Sciatic nerve (tissue), 2 donors: ENCODE measurements at regions not wholly inside any gene's neighbourhood (a gene's known extent, or its start where the extent isn't known, plus 50 kb on each side); places are given as distances from the start of the nearest gene placed in this dataset.

Source experiments
- ATAC-seq: fragments of 200-7000 bp; cut with Tn5 transposase; one replicate; pipeline ENCODE4 v1.9.1; 2020; ENCODE audit warnings: mild to moderate bottlenecking, moderate library complexity
- DNase-seq: peaks from one replicate; pipeline ENCODE4 v3.0.0-alpha.2; 2020; ENCODE audit warnings: low spot score
- intact Hi-C: fragments of 100-400 bp; cut with DNase I; formaldehyde crosslinking; loops from one replicate; pipeline ENCODE4 v1.14.2; 2022
- donor health status: DM: no; HTN: no; CAD: no.
- donor health status: DM: no; HTN: no; CAD: no.

DNA sequence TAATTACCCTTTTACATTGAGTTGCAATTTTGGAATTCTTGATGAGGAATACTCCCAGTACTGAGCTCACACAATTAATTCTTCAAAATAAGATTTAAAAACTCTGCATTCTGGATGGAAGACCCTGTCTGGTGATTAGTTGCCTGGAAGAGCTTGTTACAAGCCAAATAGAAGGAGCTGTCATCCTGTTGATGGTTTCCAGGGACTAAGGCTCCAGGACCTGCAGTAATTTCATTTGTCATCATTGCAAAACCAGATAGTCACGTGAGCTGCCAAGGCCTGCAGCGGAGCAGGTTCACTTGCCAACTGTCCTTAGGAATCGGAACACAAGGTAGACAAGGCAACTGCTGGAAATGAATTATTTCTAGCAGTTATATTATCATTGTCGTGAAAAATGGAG lies 597.7 kb downstream of the CCDC171 start:
- DNase-seq (no peak), ATAC-seq (no peak)
- intact Hi-C loops = no loop called here

DNA sequence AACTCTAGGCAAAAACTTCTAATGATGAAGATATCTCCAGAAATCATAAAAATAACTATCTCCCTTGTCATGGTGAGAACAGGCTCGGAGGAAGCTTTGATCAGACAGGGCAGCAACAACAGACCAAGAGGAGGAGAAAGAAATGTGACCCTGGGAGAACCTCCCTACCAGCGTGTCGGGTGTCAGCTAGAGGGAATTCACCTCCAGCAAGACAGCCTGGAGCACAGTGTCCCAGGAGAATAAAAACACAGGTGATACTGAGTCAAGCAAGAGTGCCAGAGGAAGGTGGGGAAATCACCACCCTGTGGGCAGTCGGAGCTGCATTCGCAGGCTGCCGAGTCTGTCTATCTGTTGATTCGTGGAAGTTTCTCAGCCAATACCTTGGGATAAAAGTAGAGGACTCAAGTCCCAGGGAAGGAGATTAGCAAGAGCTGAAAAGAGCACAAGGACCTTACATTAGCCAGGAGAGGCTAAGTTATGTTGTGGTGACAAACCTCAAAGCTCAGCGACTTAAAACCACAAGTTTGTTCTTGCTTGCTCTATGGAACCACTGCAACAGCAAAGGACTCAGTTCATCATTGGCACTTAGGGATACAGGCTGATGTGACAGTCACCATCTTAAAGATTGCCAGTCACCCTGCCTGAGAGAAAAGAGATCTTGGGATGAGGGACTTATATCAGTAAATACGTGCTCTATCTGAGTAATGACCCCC lies 598.3 kb downstream of the CCDC171 start:
- DNase-seq (no peak), ATAC-seq (no peak)
- intact Hi-C loops = no loop called here

DNA sequence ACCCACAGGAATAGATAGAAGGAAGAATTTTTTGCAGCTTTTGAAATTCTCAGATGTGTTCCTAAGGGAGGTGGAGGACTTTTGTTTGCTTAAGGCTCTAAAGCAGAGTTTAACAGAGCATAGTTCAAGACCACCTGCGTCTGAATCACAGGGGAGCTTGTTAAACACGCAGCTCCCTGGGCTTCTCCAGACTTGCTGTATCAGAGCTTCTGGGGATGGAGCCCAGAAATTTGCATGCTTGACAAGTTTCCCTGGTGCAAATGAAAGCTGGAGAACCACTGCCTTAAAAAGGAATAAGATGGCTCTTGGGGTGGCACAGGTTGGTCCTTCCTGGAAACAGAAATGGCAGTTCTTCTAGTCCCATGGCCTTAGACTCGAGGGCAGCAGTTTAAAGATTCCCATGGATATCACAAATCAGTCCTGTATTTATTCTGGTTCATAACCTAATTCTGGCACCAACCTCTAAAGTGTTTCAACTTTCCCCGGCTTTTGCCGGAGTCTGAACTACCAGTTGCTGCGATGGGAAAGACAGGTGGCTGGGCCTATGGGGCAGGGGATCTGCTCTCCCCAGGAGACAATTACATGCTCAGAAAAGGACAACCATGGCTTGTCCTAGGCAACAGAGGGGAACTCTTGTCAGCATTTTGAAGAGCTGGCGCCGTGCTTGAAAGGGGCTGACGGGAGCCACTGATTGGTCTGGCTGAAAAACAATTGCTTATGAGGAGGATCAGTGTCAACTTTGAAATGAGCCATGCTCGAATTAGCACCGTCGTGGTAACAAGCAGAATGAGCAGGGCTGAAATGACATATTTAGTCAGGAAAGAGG lies 599.6 kb downstream of the CCDC171 start:
- no peak for ATAC-seq
- intact Hi-C loops = no loop called here
- DNase-seq = no peak

DNA sequence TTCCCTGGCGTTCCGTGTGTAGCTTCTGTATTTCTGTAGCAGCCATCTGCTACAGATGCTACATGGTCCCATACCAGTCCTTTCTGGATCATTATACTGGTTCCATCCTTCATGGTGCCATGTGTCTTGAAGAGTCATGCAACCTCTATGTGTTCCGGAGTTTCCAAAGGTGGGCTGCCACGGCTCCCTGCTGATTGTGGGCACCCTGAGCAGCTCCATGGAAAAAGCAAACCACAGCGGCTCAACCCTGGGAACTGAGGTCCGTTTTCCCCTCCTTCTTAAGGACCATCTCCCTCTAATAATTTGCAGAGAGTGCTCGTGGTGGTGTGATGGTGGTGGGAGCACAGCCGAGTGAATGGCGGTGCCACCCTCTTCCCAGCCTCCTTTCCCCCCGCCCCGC lies 600.4 kb downstream of the CCDC171 start:
- ATAC-seq (no peak), DNase-seq (no peak)
- intact Hi-C loops = no loop called here

DNA sequence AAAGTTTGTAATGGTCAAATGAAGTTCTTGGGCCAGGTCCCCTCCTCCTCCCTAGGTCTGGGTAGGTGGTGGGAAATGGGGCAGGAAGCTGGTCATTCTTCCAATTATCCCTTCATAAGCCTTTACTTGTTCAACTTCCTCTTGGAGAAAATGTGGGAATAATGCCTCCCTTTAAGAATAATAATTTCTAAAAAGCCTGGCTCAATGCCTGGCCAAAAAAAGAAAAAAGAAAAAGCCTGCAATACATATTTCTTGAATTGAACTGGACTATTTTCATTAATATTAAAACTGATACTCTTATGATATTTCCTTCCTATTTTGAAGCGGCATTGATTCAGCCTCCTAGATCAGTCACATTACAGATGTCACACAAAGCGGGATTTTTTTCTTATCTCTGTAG lies 600.9 kb downstream of the CCDC171 start:
- DNase-seq (no peak), ATAC-seq (no peak)
- intact Hi-C loops = no loop called here

DNA sequence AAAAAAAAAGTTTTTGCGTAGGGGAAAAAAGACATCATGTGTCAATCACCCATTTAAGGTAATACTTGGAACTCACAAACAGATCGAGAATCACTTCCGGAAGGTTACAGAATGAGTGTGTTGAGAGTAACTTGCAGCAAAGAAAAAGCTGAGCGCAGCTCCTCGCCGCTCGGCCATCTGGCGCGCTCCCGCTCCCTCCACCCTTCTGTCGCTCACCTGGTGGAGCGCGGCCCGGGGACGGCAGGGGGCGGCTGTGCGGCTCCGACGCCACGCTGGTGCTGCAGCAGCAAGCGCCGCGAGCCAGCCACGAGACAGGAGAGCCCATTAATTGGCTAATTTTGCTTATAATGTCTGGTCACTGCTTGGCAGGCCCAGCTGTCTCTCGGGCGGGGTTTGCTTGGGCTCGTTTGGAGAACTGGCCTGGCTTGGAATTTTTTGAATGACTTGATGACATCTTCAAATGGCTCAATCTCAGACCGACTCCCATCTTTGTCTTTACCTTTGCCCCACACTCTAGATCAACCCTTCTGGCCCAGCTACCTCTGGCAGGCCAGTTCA lies 601.8 kb downstream of the CCDC171 start:
- DNase-seq (no peak), ATAC-seq (no peak)
- intact Hi-C loops = no loop called here

DNA sequence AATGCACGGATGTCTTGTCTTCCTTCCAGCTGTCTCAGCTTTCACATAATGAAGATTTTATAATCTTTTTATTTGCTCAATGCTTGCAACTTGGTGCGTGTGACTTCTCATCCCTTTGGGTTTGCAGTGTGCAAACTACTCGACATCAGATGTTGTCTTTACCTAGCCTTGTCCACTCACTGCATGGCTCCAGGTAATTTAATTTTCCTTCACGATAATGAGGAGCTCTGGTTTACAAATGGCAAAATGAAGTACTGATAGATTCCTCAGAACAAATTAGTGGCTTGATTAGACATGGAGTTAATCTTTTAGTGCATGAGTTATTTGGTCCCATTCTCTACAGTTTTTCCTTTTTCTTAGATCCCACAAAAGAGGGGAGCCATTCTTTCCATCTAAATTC lies 603.0 kb downstream of the CCDC171 start:
- intact Hi-C loops = no loop called here
- ATAC-seq = no peak
- DNase-seq = no peak

DNA sequence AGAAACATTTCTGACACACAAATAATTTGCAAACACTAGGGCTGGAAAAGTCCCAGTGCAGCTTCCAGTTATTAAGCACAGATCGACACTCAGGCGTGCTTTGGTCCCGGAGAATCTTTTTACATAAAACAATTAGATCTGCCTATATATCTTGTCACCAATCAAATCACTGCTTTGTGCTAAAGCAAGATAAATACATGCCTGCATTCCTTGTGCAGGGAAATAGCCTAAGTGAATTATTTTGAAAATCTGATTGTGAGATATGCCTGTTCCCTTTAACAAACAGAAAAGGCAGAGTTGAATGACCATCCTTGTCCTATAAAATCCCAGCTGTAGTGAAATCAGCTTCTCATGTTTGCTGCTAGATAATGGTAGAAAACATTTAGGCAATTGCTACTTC lies 604.4 kb downstream of the CCDC171 start:
- intact Hi-C loops = no loop called here
- DNase-seq (no peak), ATAC-seq (no peak)

DNA sequence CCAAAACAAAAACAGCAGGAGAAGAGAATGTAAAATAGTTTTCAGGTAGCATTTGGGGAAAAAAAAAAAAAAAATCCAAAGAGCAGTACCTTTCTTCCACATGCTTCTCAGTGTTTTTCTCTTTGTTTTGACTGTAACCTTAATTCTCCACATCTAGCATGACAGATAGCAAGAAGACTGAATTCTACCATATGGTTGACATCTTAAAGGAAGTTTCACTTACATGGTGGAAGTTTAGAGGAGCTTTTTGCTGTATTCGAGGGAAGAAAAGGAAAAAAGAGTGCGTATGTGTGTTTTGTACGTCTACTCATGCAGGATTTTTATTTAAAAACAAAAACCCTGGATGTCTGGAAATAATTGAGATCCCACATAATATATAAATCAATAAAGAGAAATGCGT lies 604.8 kb downstream of the CCDC171 start:
- intact Hi-C loops = no loop called here
- DNase-seq (no peak), ATAC-seq (no peak)

DNA sequence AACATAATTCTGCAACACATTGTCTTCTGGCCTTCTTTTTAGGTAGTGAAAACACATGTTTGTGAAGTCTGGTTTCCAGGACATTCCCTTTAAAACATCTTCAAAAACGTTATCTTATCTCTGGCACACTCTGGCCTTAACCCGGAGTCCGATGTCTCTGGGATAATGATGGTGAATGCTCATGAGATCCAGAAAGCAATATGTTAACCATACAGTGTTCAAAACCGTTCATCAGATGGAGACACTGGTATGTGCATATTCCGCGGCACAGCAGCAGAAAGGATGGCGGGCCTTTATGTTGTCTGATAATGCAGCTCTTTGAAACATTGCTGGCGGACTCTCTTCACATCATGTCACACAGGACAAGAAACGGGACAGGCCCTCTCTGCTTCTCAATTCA lies 605.2 kb downstream of the CCDC171 start:
- DNase-seq = no peak
- no peak for ATAC-seq
- intact Hi-C loops = no loop called here

DNA sequence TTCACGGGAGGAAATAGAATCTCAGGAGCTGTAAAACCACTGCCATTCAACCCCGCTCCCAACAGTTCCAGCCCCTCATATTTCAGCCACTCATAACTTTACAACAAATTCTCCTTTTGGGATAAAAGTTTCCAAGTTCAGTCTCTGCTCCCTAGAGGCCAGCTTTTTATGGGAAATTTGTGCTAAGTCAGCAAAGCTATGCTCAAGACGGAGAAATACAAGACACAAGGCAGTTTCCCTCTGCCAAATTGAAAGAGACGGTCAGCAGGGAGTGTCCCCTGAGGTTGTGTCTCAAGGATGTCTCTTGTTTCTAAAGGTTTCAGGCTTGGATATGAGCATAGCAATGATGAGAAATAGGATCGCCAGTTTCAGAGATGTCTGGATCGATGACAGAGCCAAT lies 608.6 kb downstream of the CCDC171 start:
- DNase-seq (no peak), ATAC-seq (no peak)
- intact Hi-C loops = no loop called here

DNA sequence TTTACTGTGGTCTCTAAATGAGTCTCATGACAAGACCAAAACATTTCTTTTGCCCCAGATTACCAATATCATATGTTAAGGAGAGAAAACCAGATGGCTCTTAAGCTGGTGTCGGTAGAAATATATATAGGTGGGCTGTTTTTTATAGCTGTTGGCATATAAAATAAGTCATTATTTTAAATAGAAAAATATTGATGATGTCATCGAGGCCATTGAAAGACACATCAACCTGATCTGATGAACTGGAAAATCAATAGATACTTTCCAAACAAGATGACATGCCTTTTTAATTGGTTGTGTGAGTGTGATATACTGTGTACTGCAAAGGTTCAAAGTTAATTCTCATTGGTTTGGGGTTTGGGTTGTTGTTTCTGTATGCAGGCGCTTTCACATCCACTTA lies 617.3 kb downstream of the CCDC171 start:
- intact Hi-C loops = no loop called here
- DNase-seq (no peak), ATAC-seq (no peak)

DNA sequence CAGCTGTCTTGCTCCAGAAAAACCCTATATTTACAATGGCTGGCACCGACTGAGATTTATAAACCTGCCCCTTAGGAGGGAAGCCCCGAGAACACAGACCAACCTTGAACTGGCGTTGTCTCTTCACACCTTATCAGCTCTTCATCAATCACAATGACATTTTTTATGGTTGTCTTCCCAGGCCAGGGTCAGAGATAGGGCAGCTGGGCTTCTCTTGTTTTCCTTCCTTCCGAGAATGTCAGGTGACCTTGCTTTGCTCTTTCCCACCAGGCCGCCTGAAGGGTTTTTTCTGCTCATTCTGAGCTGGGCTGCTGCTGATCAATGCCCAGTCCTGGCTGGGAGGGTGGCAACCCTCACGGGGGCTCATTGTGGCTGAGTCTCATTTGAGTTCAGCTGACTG lies 619.1 kb downstream of the CCDC171 start:
- no peak for DNase-seq
- peak; percentile 26 for ATAC-seq
- intact Hi-C loops = no loop called here

DNA sequence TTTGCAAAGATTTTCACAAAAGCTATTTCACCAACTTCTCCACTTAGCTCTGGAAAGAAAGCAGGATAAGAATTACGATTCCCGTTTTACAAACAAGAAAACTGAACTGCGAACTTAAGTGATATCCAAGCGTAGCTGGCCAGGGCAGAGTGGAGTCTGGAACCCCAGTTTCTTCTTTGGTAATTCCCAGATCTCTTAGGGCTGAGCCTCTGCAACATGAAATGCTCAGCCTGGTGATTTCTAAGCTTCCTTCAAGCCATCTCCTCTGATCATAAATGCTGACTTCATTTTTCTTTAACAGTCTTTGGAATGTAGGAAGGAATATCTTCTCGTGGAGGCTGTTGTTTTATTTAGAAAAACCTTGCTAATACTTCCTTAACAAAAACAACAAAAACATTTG lies 620.0 kb downstream of the CCDC171 start:
- intact Hi-C loops = no loop called here
- no peak for DNase-seq
- ATAC-seq = peak; percentile 57

DNA sequence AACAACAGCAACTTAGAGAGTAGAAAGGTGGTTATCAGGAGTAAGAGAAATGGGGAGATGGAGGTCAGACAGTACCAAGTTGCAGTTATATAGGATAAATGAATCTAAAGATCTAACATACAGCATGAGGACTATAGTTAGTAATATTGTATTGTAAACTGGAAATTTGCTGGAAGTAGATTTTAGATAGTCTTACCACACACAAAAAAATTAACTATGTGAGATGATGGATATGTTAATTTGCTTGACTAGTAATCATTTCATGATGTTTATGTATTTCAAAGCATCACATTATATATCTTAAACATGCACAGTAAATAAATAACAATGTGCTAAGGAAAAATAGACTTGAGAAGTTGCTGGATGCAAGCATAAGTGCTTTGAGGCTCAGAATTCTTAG lies 622.1 kb downstream of the CCDC171 start:
- intact Hi-C loops = no loop called here
- no peak for ATAC-seq
- DNase-seq = no peak

DNA sequence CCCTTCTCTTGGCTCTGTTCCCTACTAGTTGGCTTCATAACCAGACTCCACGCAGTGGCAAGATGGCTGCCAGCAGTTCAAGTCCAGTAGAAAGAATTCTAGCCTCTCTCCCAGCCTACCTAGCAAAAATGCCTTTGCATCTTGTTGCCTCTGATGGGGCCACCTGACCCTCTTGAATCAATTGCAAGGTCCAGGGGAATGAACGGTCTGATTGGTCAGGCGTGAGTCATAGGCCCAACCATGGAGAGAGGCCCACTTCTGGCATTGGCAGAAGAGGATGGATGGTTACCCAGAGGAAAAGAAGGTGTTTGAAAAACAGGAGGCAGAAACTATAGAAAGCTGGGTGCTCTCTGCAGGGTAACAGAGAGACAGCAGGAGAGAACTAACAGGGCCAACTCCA lies 622.6 kb downstream of the CCDC171 start:
- no peak for ATAC-seq
- DNase-seq = no peak
- intact Hi-C loops = no loop called here

DNA sequence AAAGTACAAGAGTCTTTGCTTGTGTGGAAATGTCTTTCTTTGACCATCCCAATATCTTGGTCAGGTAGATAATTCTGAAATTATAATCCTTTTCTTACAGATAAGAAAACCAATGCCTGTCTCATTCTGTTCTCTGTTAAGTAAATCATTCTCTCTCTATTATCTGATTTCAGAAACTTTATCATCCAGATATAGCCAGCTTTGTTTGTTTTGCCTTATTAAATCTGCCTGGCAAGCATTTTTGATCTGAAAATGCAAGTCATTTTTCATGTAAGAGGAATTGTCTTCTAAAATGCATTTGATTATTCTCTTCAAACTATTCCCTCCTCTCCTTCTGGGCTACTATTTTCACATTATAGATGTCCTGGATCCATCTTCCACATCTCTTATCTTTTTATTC lies 625.5 kb downstream of the CCDC171 start:
- intact Hi-C loops = no loop called here
- ATAC-seq (no peak), DNase-seq (no peak)

DNA sequence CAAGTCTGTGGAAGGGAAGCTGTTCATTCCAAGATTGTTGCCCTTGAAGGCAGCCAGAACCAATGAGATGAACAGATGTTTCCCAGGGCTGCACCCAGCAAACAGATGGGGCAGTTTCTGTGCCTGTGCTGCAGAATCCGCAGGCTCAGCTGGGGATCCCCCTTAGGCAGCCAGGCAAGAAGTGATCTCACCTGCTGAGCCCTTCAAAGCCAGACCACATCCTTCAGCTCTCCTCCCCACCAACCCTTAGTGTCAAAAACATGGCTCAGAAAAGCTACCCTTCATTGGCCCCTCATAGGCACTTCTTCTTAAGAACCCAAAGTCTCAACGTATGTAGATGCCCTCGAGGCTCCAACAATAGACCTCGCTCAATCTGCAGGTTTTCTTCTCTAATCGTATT lies 626.7 kb downstream of the CCDC171 start:
- DNase-seq (no peak), ATAC-seq (no peak)
- intact Hi-C loops = no loop called here

DNA sequence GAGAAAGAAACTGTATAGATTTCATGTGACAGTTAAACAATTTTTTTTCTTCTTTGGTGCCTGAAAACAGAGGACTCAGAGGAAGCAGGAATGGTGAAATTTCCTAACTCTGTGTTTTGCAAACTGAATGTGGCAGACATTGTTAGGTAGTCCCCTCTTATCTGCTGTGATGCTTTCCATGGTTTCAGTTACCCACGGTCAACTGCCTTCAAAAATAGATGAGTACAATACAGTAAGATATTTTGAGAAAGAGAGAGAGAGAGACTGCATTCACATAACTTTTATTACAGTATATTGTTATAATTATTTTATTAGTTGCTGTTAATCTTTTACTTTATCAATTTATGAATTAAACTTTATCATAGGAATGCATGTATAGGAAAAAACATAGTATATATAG lies 627.2 kb downstream of the CCDC171 start:
- ATAC-seq (no peak), DNase-seq (no peak)
- intact Hi-C loops = no loop called here

DNA sequence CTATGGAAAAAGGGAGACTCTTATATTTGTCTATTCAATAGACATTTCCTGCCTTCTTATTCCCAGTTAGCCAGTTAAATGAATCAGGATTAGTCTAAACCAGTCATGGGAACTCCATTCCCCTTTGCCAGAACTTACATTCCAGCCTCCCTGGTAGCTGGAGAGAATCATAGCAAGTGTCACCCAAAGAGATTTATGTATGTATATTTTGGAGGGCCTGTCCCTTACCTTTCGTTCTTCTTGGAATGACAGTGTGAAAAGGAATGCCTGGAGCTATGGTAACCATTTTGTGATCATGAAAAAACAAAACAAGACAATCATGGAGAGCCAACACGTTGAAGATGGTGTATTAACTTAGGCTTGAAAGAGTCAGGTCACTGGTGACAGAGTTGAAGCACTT lies 627.7 kb downstream of the CCDC171 start:
- DNase-seq = no peak
- intact Hi-C loops = no loop called here
- ATAC-seq = no peak

DNA sequence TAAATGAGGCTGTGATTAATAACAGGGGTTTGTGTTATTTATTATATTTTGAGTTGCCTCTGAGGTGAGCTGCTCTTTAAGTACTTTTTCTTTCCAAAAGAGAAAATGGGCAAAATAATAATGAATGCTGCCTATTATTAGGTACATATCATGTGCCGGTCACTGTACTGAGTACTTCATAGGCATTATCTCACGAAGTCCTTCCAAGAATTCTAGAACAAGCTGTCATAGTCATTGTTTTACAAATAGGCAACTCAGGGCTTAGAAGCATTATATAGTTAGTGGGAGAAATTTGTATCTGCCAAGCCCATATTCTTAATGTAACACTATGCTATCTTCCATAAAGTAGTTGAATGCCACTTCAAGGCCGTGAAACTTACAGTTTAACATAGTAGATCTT lies 628.7 kb downstream of the CCDC171 start:
- no peak for ATAC-seq
- intact Hi-C loops = no loop called here
- no peak for DNase-seq
